ACC112 (cell line): ENCODE measurements at regions not wholly inside any gene's neighbourhood (a gene's known extent, or its start where the extent isn't known, plus 50 kb on each side); places are given as distances from the start of the nearest gene placed in this dataset.
"Not testable (repeated sequence)": the region's sequence is repeated elsewhere in the genome, so short reads cannot be mapped to it uniquely, and the experiment has no call there.

Experiments
- H2AFZ ChIP-seq: fragments of 200-600 bp; sonication (generic); one replicate; pipeline ENCODE4 v1.6.0; 2017; ENCODE audit warnings: antibody characterized with exemption, low read length; ENCODE audit not compliant: unreplicated experiment
- H3K27ac ChIP-seq: fragments of 200-600 bp; sonication (generic); 2 replicates; pipeline ENCODE4 v1.5.1; 2014; ENCODE audit warnings: low read depth, mild to moderate bottlenecking, antibody characterized with exemption, low read length, moderate library complexity
- H3K27me3 ChIP-seq: fragments of 200-600 bp; sonication (generic); 2 replicates; pipeline ENCODE4 v1.6.1; 2014; ENCODE audit warnings: mild to moderate bottlenecking, antibody characterized with exemption, low read length, moderate library complexity, mixed read lengths; ENCODE audit not compliant: insufficient read depth
- H3K36me3 ChIP-seq: fragments of 200-600 bp; sonication (generic); 2 replicates; pipeline ENCODE4 v1.6.1; 2016; ENCODE audit warnings: mild to moderate bottlenecking, antibody characterized with exemption, low read length, moderate library complexity, mixed read lengths; ENCODE audit not compliant: insufficient read depth
- H3K4me1 ChIP-seq: fragments of 200-600 bp; sonication (generic); one replicate; pipeline ENCODE4 v1.6.1; 2016; ENCODE audit warnings: low read length, mixed read lengths; ENCODE audit not compliant: insufficient read depth, unreplicated experiment, control insufficient read depth
- H3K4me3 ChIP-seq: fragments of 200-600 bp; sonication (generic); 2 replicates; pipeline ENCODE4 v1.5.1; 2014; ENCODE audit warnings: mild to moderate bottlenecking, low read depth, low read length
- H3K79me2 ChIP-seq: fragments of 200-600 bp; sonication (generic); one replicate; pipeline ENCODE4 v1.6.0; 2016; ENCODE audit warnings: low read length; ENCODE audit not compliant: control insufficient read depth, unreplicated experiment, insufficient read depth

GRCh38 chr3:158920371-158920770 lies 118.5 kb downstream of the MFSD1 start:
- no peak overlapping the region for H3K4me3 ChIP-seq
- H2AFZ ChIP-seq = no peak overlapping the region
- peaks cover 10% of the 10 kb centered on the region for H3K4me1 ChIP-seq
- H3K79me2 ChIP-seq = no peaks in the 10 kb centered on the region
- no peak overlapping the region for H3K27ac ChIP-seq
- no peaks in the 10 kb centered on the region for H3K36me3 ChIP-seq
- no peaks in the 10 kb centered on the region for H3K27me3 ChIP-seq

GRCh38 chr3:158925021-158925420 lies 123.2 kb downstream of the MFSD1 start:
- Histone ChIP-seq H3K4me1 (no peaks in the 10 kb centered on the region), H3K4me3 (no peak overlapping the region), H3K27me3 (no peaks in the 10 kb centered on the region), H3K36me3 (no peaks in the 10 kb centered on the region), H3K79me2 (no peaks in the 10 kb centered on the region), H2AFZ (no peak overlapping the region), H3K27ac (no peak overlapping the region)

- Histone ChIP-seq H3K27me3 (no peaks in the 10 kb centered on the region), H3K4me3 (no peak overlapping the region), H3K36me3 (no peaks in the 10 kb centered on the region), H3K4me1 (no peaks in the 10 kb centered on the region), H3K27ac (no peak overlapping the region), H3K79me2 (no peaks in the 10 kb centered on the region), H2AFZ (no peak overlapping the region)
Observed at GRCh38 chr3:158925828-158926494, 124.1 kb downstream of the MFSD1 start.

- Histone ChIP-seq H3K4me1 (peaks cover 6% of the 10 kb centered on the region), H3K27me3 (no peaks in the 10 kb centered on the region), H3K36me3 (no peaks in the 10 kb centered on the region), H2AFZ (no peak overlapping the region), H3K79me2 (no peaks in the 10 kb centered on the region), H3K27ac (no peak overlapping the region), H3K4me3 (no peak overlapping the region)
Observed at GRCh38 chr3:158935846-158936245, 134.0 kb downstream of the MFSD1 start.

GRCh38 chr3:158936530-158937113 lies 134.8 kb downstream of the MFSD1 start:
- Histone ChIP-seq H3K4me3 (no peak overlapping the region), H3K27me3 (no peaks in the 10 kb centered on the region), H3K4me1 (peaks cover 6% of the 10 kb centered on the region), H3K36me3 (no peaks in the 10 kb centered on the region), H2AFZ (no peak overlapping the region), H3K27ac (no peak overlapping the region), H3K79me2 (no peaks in the 10 kb centered on the region)

GRCh38 chr3:158950178-158950901 lies 148.5 kb downstream of the MFSD1 start:
- no peaks in the 10 kb centered on the region for H3K79me2 ChIP-seq
- H2AFZ ChIP-seq = no peak overlapping the region
- no peaks in the 10 kb centered on the region for H3K27me3 ChIP-seq
- no peak overlapping the region for H3K4me3 ChIP-seq
- no peak overlapping the region for H3K27ac ChIP-seq
- H3K4me1 ChIP-seq = no peaks in the 10 kb centered on the region
- H3K36me3 ChIP-seq = no peaks in the 10 kb centered on the region

- peaks cover 2% of the 10 kb centered on the region for H3K4me1 ChIP-seq
- no peak overlapping the region for H3K27ac ChIP-seq
- H3K4me3 ChIP-seq = no peak overlapping the region
- H3K36me3 ChIP-seq = no peaks in the 10 kb centered on the region
- no peaks in the 10 kb centered on the region for H3K27me3 ChIP-seq
- H2AFZ ChIP-seq = no peak overlapping the region
- H3K79me2 ChIP-seq = no peaks in the 10 kb centered on the region
Observed at GRCh38 chr3:158953131-158953530, 151.3 kb downstream of the MFSD1 start.

- no peaks in the 10 kb centered on the region for H3K79me2 ChIP-seq
- no peak overlapping the region for H2AFZ ChIP-seq
- H3K36me3 ChIP-seq = no peaks in the 10 kb centered on the region
- H3K4me3 ChIP-seq = no peak overlapping the region
- H3K27me3 ChIP-seq = no peaks in the 10 kb centered on the region
- peaks cover 6% of the 10 kb centered on the region for H3K4me1 ChIP-seq
- H3K27ac ChIP-seq = no peak overlapping the region
Observed at GRCh38 chr3:158954420-158954819, 152.6 kb downstream of the MFSD1 start.

- not testable (repeated sequence) for H3K4me1 ChIP-seq, H3K27ac ChIP-seq
Observed at GRCh38 chr3:158957777-158958176, 155.9 kb downstream of the MFSD1 start.

GRCh38 chr3:158958873-158959272 lies 157.0 kb downstream of the MFSD1 start:
- Histone ChIP-seq H3K4me3 (no peak overlapping the region), H3K27ac (no peak overlapping the region), H3K79me2 (no peaks in the 10 kb centered on the region), H3K36me3 (no peaks in the 10 kb centered on the region), H3K4me1 (peaks cover 6% of the 10 kb centered on the region), H2AFZ (no peak overlapping the region), H3K27me3 (peaks cover 8% of the 10 kb centered on the region; the same call in 1 of the 2 replicates)

More at GRCh38 chr3:158957777-158958176, 155.9 kb downstream of the MFSD1 start:
- not testable (repeated sequence) for H3K36me3 ChIP-seq, H3K27me3 ChIP-seq, H3K4me3 ChIP-seq, H2AFZ ChIP-seq, H3K79me2 ChIP-seq

GRCh38 chr3:158961471-158961870 lies 159.6 kb downstream of the MFSD1 start:
- peaks cover 8% of the 10 kb centered on the region; the same call in 1 of the 2 replicates for H3K27me3 ChIP-seq
- H3K4me3 ChIP-seq = no peak overlapping the region
- H3K27ac ChIP-seq = no peak overlapping the region
- H3K79me2 ChIP-seq = no peaks in the 10 kb centered on the region
- peaks cover 6% of the 10 kb centered on the region for H3K4me1 ChIP-seq
- no peaks in the 10 kb centered on the region for H3K36me3 ChIP-seq
- no peak overlapping the region for H2AFZ ChIP-seq
